HEK293 (cell line): ENCODE measurements at regions not wholly inside any gene's neighbourhood (a gene's known extent, or its start where the extent isn't known, plus 50 kb on each side); places are given as distances from the start of the nearest gene placed in this dataset.

Experiments used
- CTCF ChIA-PET: fragments of 350-600 bp; formaldehyde crosslinking; extraction: SDS; loops from one replicate; lab custom pipeline; 2021; ENCODE audit warnings: antibody characterized with exemption; lab: Yijun Ruan, JAX
- POLR2A ChIA-PET: fragments of 300-600 bp; formaldehyde crosslinking; extraction: SDS; loops from one replicate; lab custom pipeline; 2020; ENCODE audit warnings: antibody characterized with exemption, inconsistent platforms; lab: Yijun Ruan, JAX
- H3K27ac ChIP-seq: fragments of 200-500 bp; sonication (Bioruptor generic); 2 replicates; pipeline ENCODE4 v1.5.1; 2014; ENCODE audit warnings: low read depth, low read length, control low read depth, inconsistent platforms; ENCODE audit errors: extremely low read depth
- H3K36me3 ChIP-seq, 2 experiments: fragments of 200-500 bp in 1 of 2; sonication (Bioruptor generic) in 1 of 2; 1 replicate in 1 of 2; 2 replicates in 1 of 2; pipeline ENCODE4 v1.5.1; 2014 to 2017; ENCODE audit warnings: inconsistent platforms in 2 of 2, low read length in 2 of 2; ENCODE audit not compliant: control insufficient read depth in 2 of 2, insufficient read depth in 1 of 2
- H3K4me1 ChIP-seq: fragments of 200-500 bp; sonication (Bioruptor generic); 2 replicates; pipeline ENCODE4 v1.5.1; 2014; ENCODE audit warnings: mild to moderate bottlenecking, low read length, inconsistent platforms; ENCODE audit not compliant: control insufficient read depth, insufficient read depth
- H3K4me3 ChIP-seq: 2 replicates; pipeline ENCODE4 v1.5.1; 2011; ENCODE audit warnings: low read depth, mild to moderate bottlenecking, control low read depth, low read length, moderate library complexity
- H3K9me3 ChIP-seq: fragments of 200-500 bp; sonication (Bioruptor generic); 2 replicates; pipeline ENCODE4 v1.5.1; 2014; ENCODE audit warnings: low read depth, low read length, inconsistent platforms; ENCODE audit not compliant: control insufficient read depth, insufficient read depth
- HOXA7 ChIP-seq: sonication (generic); formaldehyde crosslinking; IDR thresholded peaks from 2 replicates; pipeline ENCODE4 v1.8.1; 2022; ENCODE audit warnings: missing genetic modification reagents, borderline replicate concordance
- KLF16 ChIP-seq: fragments of 450-650 bp; formaldehyde crosslinking; IDR thresholded peaks from 2 replicates; pipeline ENCODE4 v1.5.1; 2017; ENCODE audit warnings: missing biosample characterization, missing genetic modification characterization
- MYNN ChIP-seq: fragments of 450-650 bp; formaldehyde crosslinking; IDR thresholded peaks from 2 replicates; pipeline ENCODE4 v1.5.1; 2016; ENCODE audit warnings: missing biosample characterization, missing genetic modification characterization, borderline replicate concordance
- SALL2 ChIP-seq: fragments of 450-650 bp; formaldehyde crosslinking; IDR thresholded peaks from 2 replicates; pipeline ENCODE4 v1.5.0; 2017; ENCODE audit warnings: missing biosample characterization, mild to moderate bottlenecking, missing genetic modification characterization, borderline replicate concordance
- YY2 ChIP-seq: fragments of 450-650 bp; formaldehyde crosslinking; IDR thresholded peaks from 2 replicates; pipeline ENCODE4 v1.5.1; 2016; ENCODE audit warnings: missing biosample characterization, missing genetic modification characterization
- ZBTB8A ChIP-seq: fragments of 450-650 bp; formaldehyde crosslinking; IDR thresholded peaks from 2 replicates; pipeline ENCODE4 v1.5.1; 2016; ENCODE audit warnings: missing biosample characterization, missing genetic modification characterization
- ZFP41 ChIP-seq: fragments of 450-650 bp; formaldehyde crosslinking; IDR thresholded peaks from 2 replicates; pipeline ENCODE4 v1.5.1; 2016; ENCODE audit warnings: missing biosample characterization, missing genetic modification characterization, borderline replicate concordance
- ZNF138 ChIP-seq: fragments of 450-650 bp; formaldehyde crosslinking; IDR thresholded peaks from 2 replicates; pipeline ENCODE4 v1.5.1; 2016; ENCODE audit warnings: missing biosample characterization, missing genetic modification characterization, borderline replicate concordance
- ZNF140 ChIP-seq: fragments of 450-650 bp; formaldehyde crosslinking; IDR thresholded peaks from 2 replicates; pipeline ENCODE4 v1.5.1; 2016; ENCODE audit warnings: missing biosample characterization, missing genetic modification characterization
- ZNF184 ChIP-seq: fragments of 450-650 bp; IDR thresholded peaks from 2 replicates; pipeline ENCODE4 v1.5.1; 2018; ENCODE audit warnings: missing biosample characterization, mild to moderate bottlenecking, missing genetic modification characterization
- ZNF280C ChIP-seq: fragments of 450-650 bp; formaldehyde crosslinking; IDR thresholded peaks from 2 replicates; pipeline ENCODE4 v1.5.1; 2016; ENCODE audit warnings: missing biosample characterization, missing genetic modification characterization
- ZNF311 ChIP-seq: fragments of 450-650 bp; formaldehyde crosslinking; IDR thresholded peaks from 2 replicates; pipeline ENCODE4 v1.5.1; 2017; ENCODE audit warnings: missing biosample characterization, missing genetic modification characterization, borderline replicate concordance
- ZNF362 ChIP-seq: fragments of 450-650 bp; formaldehyde crosslinking; IDR thresholded peaks from 2 replicates; pipeline ENCODE4 v1.5.1; 2016; ENCODE audit warnings: missing biosample characterization, missing genetic modification characterization
- ZNF366 ChIP-seq: fragments of 450-650 bp; formaldehyde crosslinking; conservative IDR thresholded peaks from 2 replicates; pipeline ENCODE4 v1.5.1; 2016; ENCODE audit warnings: missing biosample characterization, missing genetic modification characterization
- ZNF394 ChIP-seq: fragments of 450-650 bp; formaldehyde crosslinking; IDR thresholded peaks from 2 replicates; pipeline ENCODE4 v1.5.1; 2016; ENCODE audit warnings: missing biosample characterization, missing genetic modification characterization, mild to moderate bottlenecking, moderate library complexity, borderline replicate concordance
- ZNF48 ChIP-seq: fragments of 450-650 bp; formaldehyde crosslinking; IDR thresholded peaks from 2 replicates; pipeline ENCODE4 v1.5.1; 2016; ENCODE audit warnings: missing biosample characterization, missing genetic modification characterization
- ZNF544 ChIP-seq: fragments of 450-650 bp; formaldehyde crosslinking; IDR thresholded peaks from 2 replicates; pipeline ENCODE4 v1.5.0; 2017; ENCODE audit warnings: missing biosample characterization, missing genetic modification characterization
- ZNF561 ChIP-seq: fragments of 450-650 bp; IDR thresholded peaks from 2 replicates; pipeline ENCODE4 v1.5.1; 2018; ENCODE audit warnings: missing biosample characterization, missing genetic modification characterization, borderline replicate concordance
- ZNF571 ChIP-seq: fragments of 450-650 bp; formaldehyde crosslinking; IDR thresholded peaks from 2 replicates; pipeline ENCODE4 v1.5.0; 2017; ENCODE audit warnings: missing biosample characterization, missing genetic modification characterization
- ZNF600 ChIP-seq: fragments of 450-650 bp; formaldehyde crosslinking; IDR thresholded peaks from 2 replicates; pipeline ENCODE4 v1.5.1; 2016; ENCODE audit warnings: missing biosample characterization, missing genetic modification characterization
- ZNF626 ChIP-seq: fragments of 450-650 bp; sonication (Bioruptor Pico); formaldehyde crosslinking; IDR thresholded peaks from 2 replicates; pipeline ENCODE4 v1.5.1; 2018; ENCODE audit warnings: missing biosample characterization, missing genetic modification characterization, inconsistent platforms
- ZNF629 ChIP-seq: fragments of 450-650 bp; formaldehyde crosslinking; IDR thresholded peaks from 2 replicates; pipeline ENCODE4 v1.5.1; 2017; ENCODE audit warnings: missing biosample characterization, missing genetic modification characterization
- ZNF658 ChIP-seq: fragments of 450-650 bp; formaldehyde crosslinking; IDR thresholded peaks from 2 replicates; pipeline ENCODE4; 2016; ENCODE audit warnings: missing biosample characterization, missing genetic modification characterization
- ZNF768 ChIP-seq: fragments of 450-650 bp; formaldehyde crosslinking; IDR thresholded peaks from 2 replicates; pipeline ENCODE4 v1.5.1; 2018; ENCODE audit warnings: missing biosample characterization, mild to moderate bottlenecking, missing genetic modification characterization
- ZNF791 ChIP-seq: fragments of 450-650 bp; formaldehyde crosslinking; IDR thresholded peaks from 2 replicates; pipeline ENCODE4 v1.5.1; 2016; ENCODE audit warnings: missing biosample characterization, missing genetic modification characterization
- ZNF830 ChIP-seq: fragments of 450-650 bp; IDR thresholded peaks from 2 replicates; pipeline ENCODE4 v1.5.0; 2018; ENCODE audit warnings: missing biosample characterization, missing genetic modification characterization, low read depth, mild to moderate bottlenecking, moderate library complexity
- TF ChIP-seq, protein P1 (sequence below): sonication (generic); formaldehyde crosslinking; IDR thresholded peaks from 2 replicates; pipeline ENCODE4 v1.8.1; 2022; ENCODE audit warnings: mild to moderate bottlenecking, moderate library complexity, missing genetic modification reagents

- Histone ChIP-seq H3K4me1 (0 out of 2 replicates have a peak, but pooled peaks cover 3% of the 10 kb centered on the region), H3K4me3 (no peak overlapping the region), H3K36me3 (no peaks in the 10 kb centered on the region), H3K9me3 (no peaks in the 10 kb centered on the region), H3K27ac (no peak overlapping the region)
- ChIA-PET CTCF (interaction anchor here (0.6 kb wide), 1 partner anchor 1557 kb away, joined by 3 read pairs; no protein-coding TSS in a partner anchor), POLR2A (no interaction called here)
- TF ChIP-seq ZNF626 (tag by site-specific recombination) (no peak), ZNF830 (tag by site-specific recombination) (no peak), YY2 (tag by site-specific recombination) (no peak), ZNF362 (no peak), ZNF48 (tag by site-specific recombination) (no peak), ZNF394 (no peak), MYNN (tag by site-specific recombination) (no peak), ZNF791 (no peak)
These were observed 183.1 kb upstream of the TLE3 start for GRCh38 chr15:70280781-70281180.

DNA sequence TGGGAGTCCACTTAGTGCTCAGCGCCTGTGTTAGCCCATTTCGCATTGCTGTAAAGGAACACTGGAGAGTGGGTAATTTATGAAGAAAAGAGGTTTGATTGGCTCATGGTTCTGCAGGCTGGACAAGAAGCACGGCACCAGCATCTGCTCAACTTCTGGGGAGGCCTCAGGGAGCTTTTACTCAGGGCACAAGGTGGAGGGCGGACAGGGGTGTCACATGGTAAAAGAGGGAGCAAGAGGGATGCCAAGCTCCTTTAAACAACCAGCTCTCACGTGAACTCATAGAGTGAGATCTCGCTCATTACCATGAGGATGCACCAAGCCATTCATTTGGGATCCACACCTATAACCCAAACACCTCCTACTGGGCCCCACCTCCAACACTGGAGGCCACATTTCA is 181.4 kb upstream of the TLE3 start:
- H3K4me1 ChIP-seq, result no peaks in the 10 kb centered on the region
- TF ChIP-seq, protein P1, sequence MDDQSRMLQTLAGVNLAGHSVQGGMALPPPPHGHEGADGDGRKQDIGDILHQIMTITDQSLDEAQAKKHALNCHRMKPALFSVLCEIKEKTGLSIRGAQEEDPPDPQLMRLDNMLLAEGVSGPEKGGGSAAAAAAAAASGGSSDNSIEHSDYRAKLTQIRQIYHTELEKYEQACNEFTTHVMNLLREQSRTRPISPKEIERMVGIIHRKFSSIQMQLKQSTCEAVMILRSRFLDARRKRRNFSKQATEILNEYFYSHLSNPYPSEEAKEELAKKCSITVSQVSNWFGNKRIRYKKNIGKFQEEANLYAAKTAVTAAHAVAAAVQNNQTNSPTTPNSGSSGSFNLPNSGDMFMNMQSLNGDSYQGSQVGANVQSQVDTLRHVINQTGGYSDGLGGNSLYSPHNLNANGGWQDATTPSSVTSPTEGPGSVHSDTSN (CRISPR knock-in tag), result no peak
- TF ChIP-seq ZNF658 (tag by site-specific recombination) (no peak), ZNF629 (tag by site-specific recombination) (no peak), KLF16 (tag by site-specific recombination) (no peak), ZNF280C (no peak), ZNF571 (tag by site-specific recombination) (no peak), ZNF184 (tag by site-specific recombination) (no peak), SALL2 (tag by site-specific recombination) (no peak), ZBTB8A (tag by site-specific recombination) (no peak), ZNF366 (tag by site-specific recombination) (no peak), ZNF138 (no peak), ZNF544 (tag by site-specific recombination) (no peak), ZNF140 (no peak), ZNF561 (tag by site-specific recombination) (no peak), ZNF311 (tag by site-specific recombination) (no peak), ZNF768 (tag by site-specific recombination) (no peak), HOXA7 (CRISPR knock-in tag) (no peak), ZNF600 (no peak), ZFP41 (tag by site-specific recombination) (no peak)
- TF ChIP-seq, all 188 proteins: peak for 0
- Histone ChIP-seq H3K36me3 (no peaks in the 10 kb centered on the region), H3K27ac (no peak overlapping the region), H3K4me3 (no peak overlapping the region), H3K9me3 (no peaks in the 10 kb centered on the region)
- CTCF ChIA-PET, result no interaction called here
- POLR2A ChIA-PET, result no interaction called here
